ENCODE measurements at regions not wholly inside any gene's neighbourhood (a gene's known extent, or its start where the extent isn't known, plus 50 kb on each side); places are given as distances from the start of the nearest gene placed in this dataset.

GRCh38 chr10:120641695-120642094, 184.7 kb downstream of the PLPP4 start:
- DNase-seq = no peak

GRCh38 chr10:120643351-120643750, 186.3 kb downstream of the PLPP4 start:
- no peak for DNase-seq

- DNase-seq = no peak
Measured at GRCh38 chr10:120644556-120645410, 187.8 kb downstream of the PLPP4 start.

- no peak for DNase-seq
Measured at GRCh38 chr10:120646159-120646732, 189.2 kb downstream of the PLPP4 start.

- DNase-seq = no peak
Measured at GRCh38 chr10:120646738-120647456, 189.9 kb downstream of the PLPP4 start.

GRCh38 chr10:120650705-120651399, 193.8 kb downstream of the PLPP4 start:
- DNase-seq = no peak

GRCh38 chr10:120656107-120656506, 195.1 kb upstream of the WDR11 start:
- DNase-seq = no peak

- no peak for DNase-seq
Measured at GRCh38 chr10:120657371-120657770, 193.8 kb upstream of the WDR11 start.

GRCh38 chr10:120658943-120659885, 191.9 kb upstream of the WDR11 start:
- no peak for DNase-seq

- DNase-seq = no peak
Measured at GRCh38 chr10:120666308-120666707, 184.9 kb upstream of the WDR11 start.

GRCh38 chr10:120667276-120667675, 183.9 kb upstream of the WDR11 start:
- no peak for DNase-seq

GRCh38 chr10:120671491-120671890, 179.7 kb upstream of the WDR11 start:
- no peak for DNase-seq

GRCh38 chr10:120683454-120683853, 167.7 kb upstream of the WDR11 start:
- no peak for DNase-seq

GRCh38 chr10:120684226-120684625, 166.9 kb upstream of the WDR11 start:
- no peak for DNase-seq

- no peak for DNase-seq
Measured at GRCh38 chr10:120685136-120685535, 166.0 kb upstream of the WDR11 start.

GRCh38 chr10:120688928-120689327, 162.2 kb upstream of the WDR11 start:
- DNase-seq = no peak

GRCh38 chr10:120689777-120690529, 161.2 kb upstream of the WDR11 start:
- no peak for DNase-seq

GRCh38 chr10:120691625-120692024, 159.5 kb upstream of the WDR11 start:
- no peak for DNase-seq

- DNase-seq = no peak
Measured at GRCh38 chr10:120700426-120700825, 150.7 kb upstream of the WDR11 start.

- DNase-seq = no peak
Measured at GRCh38 chr10:120701381-120701780, 149.8 kb upstream of the WDR11 start.

GRCh38 chr10:120702032-120702431, 149.1 kb upstream of the WDR11 start:
- DNase-seq = no peak
